HG02623 (cell line): ENCODE measurements at regions not wholly inside any gene's neighbourhood (a gene's known extent, or its start where the extent isn't known, plus 50 kb on each side); places are given as distances from the start of the nearest gene placed in this dataset.

Experiments
- ATAC-seq: cut with Tn5 transposase; IDR thresholded peaks from one replicate; pipeline ENCODE4 v1.9.1; 2021; ENCODE audit warnings: moderate library complexity; ENCODE audit not compliant: unreplicated experiment

DNA sequence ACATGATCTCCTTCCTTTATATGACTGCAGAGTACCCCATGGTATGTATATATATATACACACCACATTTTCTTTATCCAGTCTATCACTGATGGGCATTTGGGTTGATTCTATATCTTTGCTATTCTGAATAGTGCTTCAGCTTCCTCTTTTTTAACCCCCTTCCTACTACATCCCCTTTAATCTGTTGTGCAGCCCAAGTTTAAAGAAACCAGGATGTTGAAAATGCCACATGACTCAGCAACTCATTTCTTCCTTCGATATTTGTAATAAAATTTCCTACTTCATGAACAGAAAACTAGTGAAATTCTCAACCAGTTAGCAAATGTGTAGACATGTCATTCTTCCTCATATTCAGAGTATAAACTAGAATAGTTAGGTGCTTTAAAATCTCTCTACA, 1245.7 kb upstream of the SORCS1 start:
- ATAC-seq: no peak

DNA sequence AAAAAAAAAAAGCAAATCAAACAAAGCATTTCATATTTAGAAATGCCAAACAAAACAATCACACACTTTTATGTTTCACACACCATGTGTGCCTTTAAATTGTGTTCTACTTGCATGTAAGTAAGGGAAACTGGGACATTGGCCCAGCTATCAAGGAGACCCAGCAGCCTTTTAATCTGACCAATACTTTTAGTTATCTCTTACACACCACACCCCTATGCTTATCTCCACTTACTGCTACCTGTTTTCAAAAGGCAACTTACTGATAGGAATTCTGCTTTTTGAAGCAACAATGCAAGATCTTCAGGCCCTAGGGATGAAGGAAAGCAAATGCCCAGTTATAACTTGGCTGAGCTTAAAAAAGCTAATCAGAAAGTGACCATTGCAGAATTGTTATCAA, 1244.8 kb upstream of the SORCS1 start:
- ATAC-seq: no peak

DNA sequence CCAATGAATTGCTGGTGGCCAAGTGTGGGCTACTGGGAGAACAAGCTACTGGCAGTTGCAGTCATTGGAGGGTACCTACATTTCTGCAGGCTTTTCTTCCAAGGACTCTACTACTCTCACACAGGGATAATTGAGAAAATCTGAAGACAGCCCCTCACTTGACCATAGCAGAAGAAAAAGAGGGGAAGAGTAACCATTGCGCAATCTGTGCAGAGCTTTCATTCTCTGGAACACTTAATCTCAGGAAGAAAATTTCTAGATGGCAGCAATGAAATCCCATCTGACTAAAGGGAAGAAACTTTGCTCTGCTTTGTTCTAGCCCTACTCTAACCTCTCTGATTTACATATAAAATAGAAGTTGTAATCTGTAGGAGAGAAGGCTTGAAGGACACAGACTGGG, 1239.6 kb upstream of the SORCS1 start:
- no peak for ATAC-seq

DNA sequence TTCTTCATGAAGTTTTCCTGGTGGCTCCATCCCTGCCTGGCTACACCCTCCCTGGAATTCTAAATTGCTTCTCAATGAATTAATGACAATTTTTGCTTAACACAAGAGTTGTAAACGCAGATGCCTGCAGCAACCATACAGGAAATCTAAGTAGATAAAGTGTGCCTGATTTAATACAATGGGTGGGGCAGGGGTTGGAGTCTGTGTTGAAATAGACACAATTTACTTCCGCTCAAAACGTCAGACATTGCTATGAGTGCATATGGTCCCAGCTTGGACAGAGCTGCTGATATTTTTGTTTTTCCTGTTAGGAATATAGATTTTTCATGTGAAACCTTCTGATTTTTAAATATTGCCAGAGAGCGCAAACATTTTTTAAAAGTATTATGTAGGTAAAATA, 1235.0 kb upstream of the SORCS1 start:
- ATAC-seq: no peak

DNA sequence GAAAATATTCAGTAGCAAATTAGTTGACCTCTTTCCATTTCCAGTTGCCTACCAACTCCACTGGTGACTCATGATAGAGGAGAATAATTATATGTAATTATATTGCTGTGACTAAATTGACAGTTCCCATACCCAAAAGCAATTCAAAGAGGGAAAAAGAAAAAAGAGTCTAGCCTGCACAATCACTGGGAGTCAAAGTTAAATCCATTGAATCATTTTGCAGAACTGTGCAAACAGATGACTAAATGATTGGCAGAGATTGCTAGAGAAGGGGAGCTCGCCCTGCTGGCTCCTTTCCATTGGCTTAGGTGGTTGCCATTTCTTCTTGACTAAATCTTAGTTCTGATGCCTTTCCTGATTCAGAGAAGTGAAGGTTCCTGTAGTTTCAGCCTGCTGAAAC, 1228.6 kb upstream of the SORCS1 start:
- no peak for ATAC-seq

DNA sequence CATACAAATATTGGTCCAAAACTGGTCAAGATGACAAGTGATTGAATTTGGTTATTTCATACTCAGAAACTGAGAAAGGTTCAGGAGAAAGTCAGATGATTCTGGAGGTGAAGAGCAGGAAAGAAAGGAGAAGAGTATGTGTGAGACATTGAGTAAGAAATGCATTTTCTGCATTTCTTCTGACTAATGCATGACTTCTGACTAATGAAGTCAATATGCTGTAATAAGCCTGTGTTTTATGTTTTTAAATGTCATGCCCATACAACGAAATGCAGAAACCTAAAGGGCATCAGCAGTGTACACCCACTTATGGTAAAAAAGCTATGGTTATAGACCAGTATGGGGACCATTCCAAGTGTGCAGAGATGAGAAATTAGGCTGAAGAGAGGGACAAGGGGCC, 1227.8 kb upstream of the SORCS1 start:
- no peak for ATAC-seq

DNA sequence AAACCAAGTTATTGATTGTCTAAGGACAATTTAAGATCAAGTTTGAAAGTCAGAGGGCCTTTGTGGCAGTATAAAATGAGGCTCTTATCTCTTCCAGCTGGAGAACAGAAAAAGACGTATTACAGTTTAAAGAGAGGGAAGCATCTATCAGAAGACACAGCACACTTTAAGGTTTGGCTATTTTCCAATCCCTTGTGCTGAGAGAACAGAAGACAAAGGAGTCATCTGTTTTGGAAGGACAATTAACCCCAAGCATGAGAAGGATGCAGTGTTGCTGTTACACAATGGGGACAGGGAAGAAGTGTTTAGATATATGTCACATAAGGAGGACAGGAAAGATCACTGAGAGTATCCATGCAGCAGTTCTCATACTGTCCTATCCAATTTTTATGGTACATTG, 1224.2 kb upstream of the SORCS1 start:
- no peak for ATAC-seq

DNA sequence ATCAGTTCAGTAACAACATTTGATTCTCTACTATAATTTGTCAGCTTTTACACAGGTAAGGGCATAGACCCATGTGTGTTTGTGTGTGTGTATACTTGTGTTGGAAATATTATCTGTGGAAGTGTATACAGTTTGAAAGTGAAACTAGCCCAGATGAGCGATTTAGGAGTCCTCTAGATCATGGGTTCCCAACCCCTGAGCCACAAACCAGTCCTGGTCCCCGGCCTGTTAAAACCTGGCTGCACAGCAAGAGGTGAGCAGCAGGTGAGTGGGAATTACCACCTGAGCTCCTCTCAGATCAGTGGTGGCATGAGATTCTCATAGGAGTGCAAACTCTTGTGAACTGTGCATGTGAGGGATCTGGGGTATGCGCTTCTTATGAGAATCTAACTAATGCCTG, 1221.5 kb upstream of the SORCS1 start:
- ATAC-seq: no peak

DNA sequence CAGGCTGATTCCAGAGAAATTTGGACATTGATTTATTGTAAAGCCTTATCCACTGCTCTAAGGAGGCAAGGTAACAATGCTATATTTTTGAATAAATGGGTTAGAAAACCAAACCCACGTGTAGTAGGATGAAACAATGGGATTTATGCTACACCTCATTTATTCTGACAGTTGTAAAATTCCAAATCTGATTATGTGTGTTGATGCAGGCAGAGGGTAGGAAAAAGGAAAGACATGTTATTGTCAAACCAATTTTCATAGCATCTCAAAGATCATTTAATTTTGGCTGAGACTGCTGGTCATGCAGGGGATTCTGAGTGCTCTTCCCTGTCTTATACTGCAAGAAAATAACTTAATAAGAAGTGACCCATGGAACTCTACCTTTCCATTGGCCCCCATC, 1219.9 kb upstream of the SORCS1 start:
- no peak for ATAC-seq

DNA sequence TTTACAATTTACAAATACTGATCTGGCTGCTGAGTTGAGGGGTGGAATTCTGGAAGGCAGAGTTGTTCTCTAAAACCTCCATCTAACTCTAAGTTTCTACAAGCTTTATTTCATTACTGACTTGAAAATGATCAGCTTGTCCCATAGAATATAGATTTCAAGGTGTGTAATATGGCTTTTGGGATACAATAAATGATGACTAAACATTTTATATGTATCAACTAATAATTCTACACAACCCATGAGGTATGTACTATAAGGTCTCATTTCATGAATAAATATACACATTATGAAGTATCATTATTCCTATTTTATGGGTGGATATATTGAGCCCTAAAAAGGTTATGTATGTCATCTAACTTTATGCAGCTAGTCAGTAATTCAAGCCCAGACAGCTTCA, 1214.3 kb upstream of the SORCS1 start:
- ATAC-seq: no peak

DNA sequence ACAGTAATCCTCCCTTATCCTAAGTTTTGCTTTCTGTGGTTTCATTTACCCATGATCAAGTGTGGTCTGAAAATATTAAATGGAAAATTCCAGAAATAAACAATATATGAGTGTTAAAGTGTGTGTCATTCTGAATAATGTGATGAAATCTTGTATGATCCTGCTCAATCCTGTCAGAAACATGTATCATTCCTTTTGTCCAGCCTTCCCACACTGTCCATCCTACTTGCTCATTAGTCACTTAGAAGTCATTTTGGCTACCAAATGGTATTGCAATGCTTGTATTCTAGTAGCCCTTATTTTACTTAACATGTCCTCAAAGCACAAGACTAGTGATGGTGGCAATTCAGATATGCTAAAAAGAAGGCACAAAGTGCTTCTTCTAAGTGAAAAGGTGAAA, 1211.2 kb upstream of the SORCS1 start:
- ATAC-seq: no peak

DNA sequence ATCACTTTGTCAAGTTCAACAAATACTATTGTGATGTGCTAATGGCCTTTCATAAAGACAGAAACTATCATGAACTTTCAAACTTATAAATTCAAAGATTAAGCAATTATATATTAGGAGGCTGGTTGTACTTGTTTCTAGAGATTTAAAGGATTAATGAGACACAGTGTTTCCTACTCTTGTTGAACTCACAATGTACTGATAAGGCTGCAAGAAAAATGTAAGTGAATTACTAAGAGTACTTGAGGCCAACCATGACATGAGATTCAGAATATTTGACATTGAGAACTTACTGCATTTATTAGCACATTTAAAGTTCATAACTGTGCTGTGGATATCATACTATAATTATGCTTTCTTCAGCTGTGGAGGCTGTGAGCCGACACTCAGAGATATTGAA, 1210.5 kb upstream of the SORCS1 start:
- no peak for ATAC-seq

DNA sequence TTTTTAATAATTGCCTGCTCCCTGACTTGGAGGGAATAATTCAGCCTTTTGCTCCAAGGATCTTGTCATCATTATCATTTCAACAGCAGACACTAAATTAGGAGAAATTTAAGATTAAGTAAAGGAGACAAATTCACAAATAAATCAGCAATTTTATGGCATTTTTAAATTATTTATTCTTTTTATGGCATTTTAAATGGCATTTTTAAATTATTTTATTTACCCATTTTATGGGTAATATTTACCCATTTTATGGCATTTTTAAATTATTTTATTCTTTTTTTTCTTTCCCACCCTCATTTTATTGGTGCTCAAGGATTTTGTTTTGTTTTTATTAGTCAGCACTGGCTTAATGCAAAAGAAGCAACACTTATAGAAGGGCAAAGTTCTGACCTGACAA, 1201.0 kb upstream of the SORCS1 start:
- ATAC-seq: no peak

DNA sequence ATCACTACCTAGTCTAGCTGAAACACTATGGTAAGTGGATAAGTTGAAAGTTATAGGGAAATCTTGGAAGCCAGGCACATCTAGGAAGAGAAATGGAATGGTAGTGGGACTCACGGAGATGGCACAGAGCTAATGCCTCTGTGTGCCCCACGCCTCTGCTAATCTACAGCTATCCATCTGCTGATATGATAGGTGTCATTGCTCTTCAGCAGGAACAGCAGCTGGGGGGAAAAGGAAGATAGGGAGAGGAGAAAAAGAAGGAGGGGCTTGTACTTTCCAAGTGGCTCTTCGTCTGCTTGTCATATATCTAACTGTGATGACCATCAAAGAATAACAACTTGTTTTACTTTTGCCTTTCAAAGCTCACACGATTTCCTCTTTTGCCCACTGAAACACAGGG, 1199.1 kb upstream of the SORCS1 start:
- no peak for ATAC-seq

DNA sequence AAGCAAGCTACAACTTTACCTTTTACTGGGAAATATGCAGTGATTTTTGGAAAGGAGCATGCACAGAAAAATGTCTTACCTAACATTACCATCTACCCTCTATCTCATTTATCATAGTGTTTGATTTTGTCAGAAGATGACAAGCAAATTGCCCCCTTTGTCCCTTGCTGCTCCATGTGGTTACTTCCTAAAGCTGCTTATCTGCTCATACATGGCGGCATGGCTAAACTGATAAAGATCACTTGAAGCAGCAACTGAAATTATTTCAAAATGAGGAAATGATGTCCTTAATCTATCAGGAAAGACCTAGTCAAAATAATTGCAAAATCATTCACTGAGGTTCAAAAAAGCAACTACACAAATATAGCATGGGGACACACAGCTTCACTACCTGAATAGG, 1198.5 kb upstream of the SORCS1 start:
- ATAC-seq: no peak

DNA sequence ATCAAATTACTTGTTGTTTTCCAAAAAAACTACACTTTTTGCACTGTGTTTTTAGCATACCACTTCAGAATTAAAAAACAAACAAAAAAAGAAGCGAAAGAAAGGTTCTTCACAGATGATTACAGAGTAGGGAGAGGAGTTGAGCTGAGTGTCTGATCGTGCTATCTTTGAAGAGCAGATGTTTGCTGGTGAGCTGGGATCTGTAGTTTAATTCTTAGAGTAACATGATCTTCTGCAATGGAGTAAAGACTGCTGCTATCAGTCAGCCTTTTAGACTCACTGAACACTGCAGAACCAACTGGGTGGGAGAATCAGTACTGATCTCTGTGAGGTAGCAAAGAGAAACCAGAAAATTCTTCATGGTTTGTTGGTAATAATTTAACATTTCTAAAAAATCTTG, 1197.8 kb upstream of the SORCS1 start:
- ATAC-seq: no peak

DNA sequence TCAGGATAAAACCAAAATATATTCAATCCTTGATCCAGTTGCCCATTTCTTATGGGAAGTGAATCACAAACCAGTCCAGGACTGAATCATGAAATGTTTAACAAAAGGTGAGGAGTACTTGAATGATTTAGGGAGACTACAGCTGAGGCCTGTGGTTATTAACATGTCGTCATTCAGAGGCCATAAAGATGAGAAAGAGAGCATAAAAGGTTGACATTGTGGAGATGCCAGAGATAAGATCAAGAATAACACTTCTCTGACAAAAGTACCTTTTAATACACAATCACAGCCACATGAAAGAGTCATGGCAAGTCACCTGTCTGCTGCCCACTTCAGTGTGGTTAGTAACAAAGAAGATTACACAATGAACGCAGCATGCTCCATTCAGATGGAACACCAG, 1195.7 kb upstream of the SORCS1 start:
- no peak for ATAC-seq

DNA sequence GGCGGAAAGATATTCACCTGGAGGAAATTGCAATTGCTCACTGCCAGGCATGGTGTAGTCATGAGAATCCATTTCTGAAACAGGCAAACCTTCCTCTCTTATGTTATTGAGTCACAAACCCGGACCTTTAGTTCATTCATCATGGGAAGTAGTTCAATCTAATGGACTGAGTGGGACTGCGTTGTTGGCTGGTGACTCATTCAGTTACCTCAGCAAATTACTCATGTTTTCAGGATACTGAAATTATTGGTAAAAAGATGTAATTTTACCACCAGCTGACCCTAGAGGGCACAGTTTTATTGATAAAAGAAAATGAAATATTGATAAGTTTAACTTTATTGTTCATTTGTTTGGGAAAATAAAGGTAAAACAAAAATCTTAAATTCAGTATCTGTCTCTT, 1194.4 kb upstream of the SORCS1 start:
- peak; percentile 66 for ATAC-seq

DNA sequence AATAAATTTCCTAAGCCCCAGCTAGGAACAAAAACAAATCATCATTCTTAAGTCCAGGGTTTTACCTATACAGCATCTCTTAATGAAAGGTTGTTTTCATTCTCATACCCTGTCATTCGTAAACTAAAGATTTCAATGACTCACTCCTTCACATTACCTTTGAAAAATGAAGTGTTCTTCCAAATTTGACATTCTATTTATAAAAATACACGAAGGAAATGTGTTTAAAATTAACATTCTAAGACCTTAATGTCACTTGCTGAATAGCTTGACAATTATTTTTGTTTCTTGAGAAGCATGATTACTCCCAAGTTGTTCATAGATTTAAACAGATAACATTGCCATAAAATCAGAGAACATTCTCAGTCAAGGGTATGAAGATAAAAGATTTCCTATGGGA, 1188.3 kb upstream of the SORCS1 start:
- ATAC-seq: no peak

DNA sequence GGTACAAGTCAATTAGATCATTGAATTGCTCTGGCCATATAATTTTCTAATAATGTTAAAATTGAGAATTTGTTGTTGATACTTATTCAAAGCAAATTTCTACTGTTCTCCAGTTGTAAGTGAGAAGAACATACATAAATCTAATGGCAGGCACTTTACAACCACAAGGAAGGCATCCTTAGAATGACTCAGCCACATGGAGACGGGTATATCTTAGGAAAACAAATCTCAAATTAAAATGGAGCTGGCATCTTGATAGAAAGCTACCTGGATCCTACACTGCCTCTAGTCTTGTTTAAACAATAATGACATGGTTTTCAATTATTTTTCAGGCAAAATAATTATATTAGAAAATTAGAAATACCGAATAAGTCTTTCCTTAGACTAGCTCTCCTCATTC, 1183.7 kb upstream of the SORCS1 start:
- ATAC-seq: no peak

DNA sequence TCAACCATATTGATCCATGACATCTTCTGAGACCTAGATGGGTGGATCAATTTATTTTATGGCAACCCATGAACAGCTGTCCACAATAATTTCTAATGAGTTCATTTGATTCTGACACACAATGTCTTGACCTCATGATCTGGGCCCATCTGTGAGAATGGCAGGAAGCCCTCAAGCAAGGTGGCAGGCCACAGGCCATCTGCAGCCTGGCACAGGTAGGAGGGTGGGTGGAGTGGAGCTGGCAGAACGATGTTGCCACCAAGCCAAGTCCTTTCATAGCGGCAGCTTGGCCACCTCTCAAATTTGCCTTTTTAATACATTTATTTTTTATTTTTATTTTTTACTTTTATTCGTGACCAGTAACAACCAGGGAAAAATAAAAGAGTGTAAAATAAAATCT, 1181.6 kb upstream of the SORCS1 start:
- no peak for ATAC-seq

DNA sequence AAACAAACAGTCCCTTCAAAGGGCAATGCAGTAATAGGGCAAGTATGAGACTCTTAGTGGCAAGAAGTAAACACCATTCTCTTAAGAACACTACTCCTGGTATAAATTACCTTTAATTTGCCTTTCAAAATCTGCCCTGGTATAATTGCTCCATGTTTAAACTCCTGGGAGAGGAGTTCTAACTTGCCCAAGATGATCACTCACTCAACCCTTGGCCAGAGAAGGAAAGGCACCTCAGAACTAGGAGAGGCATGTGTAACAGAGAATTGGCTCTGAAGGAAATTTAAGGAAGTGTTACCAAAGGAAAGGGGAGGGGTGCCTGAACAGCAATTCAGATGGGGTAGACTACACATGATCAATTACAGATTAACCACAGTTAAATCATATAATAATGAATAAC, 1173.6 kb upstream of the SORCS1 start:
- no peak for ATAC-seq

DNA sequence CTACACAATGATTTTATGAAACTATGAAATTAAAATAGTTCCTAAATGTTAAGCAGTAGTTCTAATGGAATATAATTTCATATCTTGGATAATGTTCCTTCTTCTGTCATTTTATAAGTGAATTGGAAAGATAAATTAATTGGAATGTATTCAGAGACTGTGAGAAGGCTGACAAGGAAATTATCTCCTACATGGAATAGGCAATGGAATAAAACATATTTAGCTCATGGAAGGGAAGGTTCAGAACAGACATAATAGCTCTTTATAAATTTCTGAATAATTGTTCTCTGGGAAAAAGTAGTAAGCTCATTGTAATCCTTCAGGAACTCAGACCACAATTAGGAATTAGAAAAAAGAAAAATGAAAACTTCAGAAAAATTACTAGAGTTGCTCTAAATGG, 1172.3 kb upstream of the SORCS1 start:
- ATAC-seq: no peak

DNA sequence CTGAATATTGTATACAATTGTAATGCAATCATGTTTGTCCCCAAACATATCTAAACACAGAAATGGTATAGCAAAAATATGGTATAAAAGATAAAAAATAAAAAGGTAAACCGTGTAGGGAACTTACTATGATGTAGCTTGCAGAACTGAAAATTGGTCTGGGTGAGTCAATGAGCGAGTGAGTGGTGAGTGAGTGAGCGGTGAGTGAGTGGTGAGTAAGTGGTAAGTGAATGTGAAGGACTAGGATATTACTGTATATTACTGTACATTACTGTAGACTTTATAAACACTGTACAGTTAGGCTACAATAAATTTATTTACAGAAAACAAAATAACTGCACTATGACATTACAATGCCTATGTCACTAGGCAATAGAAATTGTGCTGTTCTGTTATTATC, 1163.2 kb upstream of the SORCS1 start:
- ATAC-seq: no peak
